ENCODE measurements at regions not wholly inside any gene's neighbourhood (a gene's known extent, or its start where the extent isn't known, plus 50 kb on each side); places are given as distances from the start of the nearest gene placed in this dataset.
"Not testable (repeated sequence)": the region's sequence is repeated elsewhere in the genome, so short reads cannot be mapped to it uniquely, and the experiment has no call there.

DNA sequence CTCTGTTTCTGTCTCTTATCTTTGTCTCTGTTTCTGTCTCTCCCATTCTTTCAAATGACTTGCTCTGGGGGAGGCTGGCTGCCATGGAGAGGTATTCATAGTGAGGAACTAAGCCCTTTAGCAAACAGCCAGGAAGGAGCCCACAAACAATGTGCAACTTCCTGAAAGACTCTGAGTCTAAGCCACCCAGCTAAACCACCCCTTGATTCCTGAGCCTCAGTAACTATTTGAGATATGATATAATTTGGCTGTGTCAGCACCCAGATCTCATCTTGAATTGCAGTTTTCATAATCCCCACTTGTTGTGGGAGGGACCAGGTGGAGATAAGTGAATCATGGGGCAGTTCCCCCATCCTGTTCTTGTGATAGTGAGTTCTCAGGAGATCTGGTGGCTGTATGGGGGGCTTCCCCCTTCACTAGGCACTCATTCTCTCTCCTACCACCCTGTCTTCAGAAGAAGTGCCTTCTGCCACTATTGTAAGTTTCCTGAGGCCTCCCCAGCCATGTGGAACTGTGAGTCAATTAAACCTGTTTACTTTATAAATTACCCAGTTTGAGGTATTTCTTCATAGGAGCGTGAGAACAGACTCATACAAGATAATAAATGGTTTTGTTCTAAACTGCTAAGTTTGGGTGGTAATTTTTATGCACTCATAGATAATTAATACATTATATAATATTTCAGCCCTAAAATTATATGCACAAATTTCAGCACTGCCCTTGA lies 121.2 kb upstream of the FOXP2 start:
- DNase-seq (ENCODE audit: extremely low spot score, unreplicated experiment) = no peak
- no peak for TF ChIP-seq CTCF (IDR thresholded peaks at IDR 0.05)
- Mint-ChIP-seq H3K4me3 (ENCODE audit: unreplicated experiment) (no peak overlapping the region), H3K27me3 (ENCODE audit: unreplicated experiment) (no peaks in the 10 kb centered on the region), H3K27ac (ENCODE audit: unreplicated experiment) (no peak overlapping the region), H3K36me3 (ENCODE audit: unreplicated experiment) (peaks cover 7% of the 10 kb centered on the region), H3K9me3 (ENCODE audit: unreplicated experiment) (no peaks in the 10 kb centered on the region), H3K4me1 (ENCODE audit: unreplicated experiment) (no peaks in the 10 kb centered on the region)

DNA sequence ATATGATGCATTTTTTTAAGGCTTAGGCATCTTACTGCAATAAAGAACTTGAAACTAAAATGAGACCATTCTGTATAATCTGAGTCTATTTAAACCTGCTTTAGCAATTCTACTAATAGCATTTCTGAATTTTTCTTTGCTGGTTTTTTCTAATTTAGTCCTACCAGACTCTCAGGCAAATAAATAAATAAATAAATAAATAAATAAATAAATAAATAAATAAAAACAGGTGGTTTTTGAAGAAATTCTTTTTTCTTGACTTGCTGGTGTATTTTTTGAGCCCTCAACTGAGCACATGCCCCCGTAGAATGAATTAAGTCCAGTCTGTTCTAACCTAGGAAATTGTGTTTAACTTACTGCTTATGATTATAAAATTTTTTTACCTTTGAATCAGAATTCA lies 134.7 kb upstream of the FOXP2 start:
- H3K9me3 Mint-ChIP-seq (ENCODE audit: unreplicated experiment) = peaks cover 8% of the 10 kb centered on the region
- H3K4me3 Mint-ChIP-seq (ENCODE audit: unreplicated experiment) = no peak overlapping the region
- peaks cover 7% of the 10 kb centered on the region for H3K36me3 Mint-ChIP-seq (ENCODE audit: unreplicated experiment)
- no peaks in the 10 kb centered on the region for H3K27me3 Mint-ChIP-seq (ENCODE audit: unreplicated experiment)
- no peaks in the 10 kb centered on the region for H3K4me1 Mint-ChIP-seq (ENCODE audit: unreplicated experiment)
- no peak for TF ChIP-seq CTCF (IDR thresholded peaks at IDR 0.05)
- H3K27ac Mint-ChIP-seq (ENCODE audit: unreplicated experiment) = no peak overlapping the region
- no peak for DNase-seq (ENCODE audit: extremely low spot score, unreplicated experiment)

- Mint-ChIP-seq H3K9me3 (ENCODE audit: unreplicated experiment) (peaks cover 25% of the 10 kb centered on the region), H3K36me3 (ENCODE audit: unreplicated experiment) (peaks cover 11% of the 10 kb centered on the region), H3K27me3 (ENCODE audit: unreplicated experiment) (no peaks in the 10 kb centered on the region), H3K27ac (ENCODE audit: unreplicated experiment) (no peak overlapping the region), H3K4me3 (ENCODE audit: unreplicated experiment) (no peak overlapping the region), H3K4me1 (ENCODE audit: unreplicated experiment) (peaks cover 8% of the 10 kb centered on the region)
- no peak for TF ChIP-seq CTCF (IDR thresholded peaks at IDR 0.05)
- no peak for DNase-seq (ENCODE audit: extremely low spot score, unreplicated experiment)
Measured at GRCh38 chr7:114273218-114273617, 141.4 kb upstream of the FOXP2 start.

DNA sequence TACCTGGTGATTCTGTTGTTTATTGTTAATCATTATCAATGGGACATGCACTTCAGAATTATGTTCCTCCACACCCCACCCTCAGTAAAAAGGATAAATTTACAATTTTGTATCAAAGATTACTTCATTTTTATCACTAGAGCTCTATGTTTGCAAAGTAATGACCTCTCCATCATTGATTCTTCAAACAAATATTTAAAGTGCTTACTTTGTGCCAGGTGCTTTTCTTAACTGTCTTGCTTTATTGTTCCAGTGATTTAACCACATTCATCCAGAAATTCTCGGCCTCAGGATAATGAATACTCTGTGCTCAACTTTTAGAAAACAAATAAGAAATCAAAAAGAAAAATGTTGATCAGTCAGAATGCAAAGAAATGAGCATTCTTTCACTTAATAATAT lies 144.9 kb upstream of the FOXP2 start:
- DNase-seq (ENCODE audit: extremely low spot score, unreplicated experiment) = no peak
- Mint-ChIP-seq H3K4me1 (ENCODE audit: unreplicated experiment) (peaks cover 8% of the 10 kb centered on the region), H3K4me3 (ENCODE audit: unreplicated experiment) (no peak overlapping the region), H3K9me3 (ENCODE audit: unreplicated experiment) (peaks cover 21% of the 10 kb centered on the region), H3K27ac (ENCODE audit: unreplicated experiment) (no peak overlapping the region), H3K36me3 (ENCODE audit: unreplicated experiment) (peaks cover 5% of the 10 kb centered on the region), H3K27me3 (ENCODE audit: unreplicated experiment) (no peaks in the 10 kb centered on the region)
- TF ChIP-seq CTCF (IDR thresholded peaks at IDR 0.05) = no peak

- H3K27me3 Mint-ChIP-seq (ENCODE audit: unreplicated experiment); H3K27ac Mint-ChIP-seq (ENCODE audit: unreplicated experiment); H3K4me3 Mint-ChIP-seq (ENCODE audit: unreplicated experiment); DNase-seq (ENCODE audit: extremely low spot score, unreplicated experiment); H3K36me3 Mint-ChIP-seq (ENCODE audit: unreplicated experiment): not testable (repeated sequence)
- Mint-ChIP-seq H3K9me3 (ENCODE audit: unreplicated experiment) (peaks cover 12% of the 10 kb centered on the region), H3K4me1 (ENCODE audit: unreplicated experiment) (peaks cover 20% of the 10 kb centered on the region)
Measured at GRCh38 chr7:114267550-114267949, 147.1 kb upstream of the FOXP2 start.

Data from osteocyte (in vitro differentiated cells).